ENCODE measurements at regions not wholly inside any gene's neighbourhood (a gene's known extent, or its start where the extent isn't known, plus 50 kb on each side); places are given as distances from the start of the nearest gene placed in this dataset.

DNA sequence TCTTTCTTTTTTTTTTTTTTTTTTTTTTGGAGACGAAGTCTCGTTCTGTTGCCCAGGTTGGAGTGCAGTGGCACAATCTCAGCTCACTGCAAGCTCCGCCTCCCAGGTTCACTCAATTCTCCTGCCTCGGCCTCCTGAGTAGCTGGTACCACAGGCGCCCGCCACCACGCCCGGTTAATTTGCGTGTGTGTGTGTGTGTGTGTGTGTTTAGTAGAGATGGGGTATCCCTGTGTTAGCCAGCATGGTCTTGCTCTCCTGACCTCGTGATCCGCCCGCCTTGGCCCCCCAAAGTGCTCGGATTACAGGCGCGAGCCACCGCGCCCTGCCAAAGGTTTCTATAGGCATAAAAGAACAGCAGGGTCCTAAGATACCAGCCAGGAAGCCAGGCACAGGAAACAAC, 261.0 kb upstream of the CCDC54 start:
- Mint-ChIP-seq H3K27me3 (ENCODE audit: unreplicated experiment) (no peaks in the 10 kb centered on the region), H3K9me3 (ENCODE audit: unreplicated experiment) (no peaks in the 10 kb centered on the region), H3K4me3 (ENCODE audit: unreplicated experiment) (no peak overlapping the region), H3K4me1 (ENCODE audit: unreplicated experiment) (no peaks in the 10 kb centered on the region), H3K27ac (ENCODE audit: unreplicated experiment) (no peak overlapping the region), H3K36me3 (ENCODE audit: low read depth, unreplicated experiment) (no peaks in the 10 kb centered on the region)
- no peak for DNase-seq (ENCODE audit: low spot score)
- TF ChIP-seq, protein P1, sequence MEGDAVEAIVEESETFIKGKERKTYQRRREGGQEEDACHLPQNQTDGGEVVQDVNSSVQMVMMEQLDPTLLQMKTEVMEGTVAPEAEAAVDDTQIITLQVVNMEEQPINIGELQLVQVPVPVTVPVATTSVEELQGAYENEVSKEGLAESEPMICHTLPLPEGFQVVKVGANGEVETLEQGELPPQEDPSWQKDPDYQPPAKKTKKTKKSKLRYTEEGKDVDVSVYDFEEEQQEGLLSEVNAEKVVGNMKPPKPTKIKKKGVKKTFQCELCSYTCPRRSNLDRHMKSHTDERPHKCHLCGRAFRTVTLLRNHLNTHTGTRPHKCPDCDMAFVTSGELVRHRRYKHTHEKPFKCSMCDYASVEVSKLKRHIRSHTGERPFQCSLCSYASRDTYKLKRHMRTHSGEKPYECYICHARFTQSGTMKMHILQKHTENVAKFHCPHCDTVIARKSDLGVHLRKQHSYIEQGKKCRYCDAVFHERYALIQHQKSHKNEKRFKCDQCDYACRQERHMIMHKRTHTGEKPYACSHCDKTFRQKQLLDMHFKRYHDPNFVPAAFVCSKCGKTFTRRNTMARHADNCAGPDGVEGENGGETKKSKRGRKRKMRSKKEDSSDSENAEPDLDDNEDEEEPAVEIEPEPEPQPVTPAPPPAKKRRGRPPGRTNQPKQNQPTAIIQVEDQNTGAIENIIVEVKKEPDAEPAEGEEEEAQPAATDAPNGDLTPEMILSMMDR (IDR thresholded peaks at IDR 0.05; ENCODE audit: unreplicated experiment) = no peak

DNA sequence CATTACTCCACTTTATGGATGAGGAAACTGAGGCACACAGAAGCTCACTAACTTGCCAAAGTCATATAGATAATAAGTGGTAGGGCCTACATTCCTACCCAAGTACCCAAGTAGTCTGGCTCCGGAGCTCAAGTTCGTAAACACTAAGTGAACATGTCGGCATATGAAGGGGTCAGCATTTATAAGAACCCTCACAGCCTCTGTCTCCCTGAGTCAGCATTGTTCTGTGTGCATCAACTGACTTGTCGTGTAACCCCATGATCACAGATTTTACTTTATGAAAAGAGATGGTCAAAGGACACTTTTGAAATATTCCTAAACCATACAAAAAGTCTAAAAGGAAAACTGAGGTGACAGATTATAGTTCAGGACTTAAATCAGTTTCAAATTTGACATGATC, 260.1 kb upstream of the CCDC54 start:
- H3K27ac Mint-ChIP-seq (ENCODE audit: unreplicated experiment) = no peak overlapping the region
- TF ChIP-seq, protein P1 (IDR thresholded peaks at IDR 0.05; ENCODE audit: unreplicated experiment) = no peak
- H3K4me1 Mint-ChIP-seq (ENCODE audit: unreplicated experiment) = no peaks in the 10 kb centered on the region

GRCh38 chr3:107117922-107118536, 259.2 kb upstream of the CCDC54 start:
- Mint-ChIP-seq H3K27me3 (ENCODE audit: unreplicated experiment) (no peaks in the 10 kb centered on the region), H3K4me3 (ENCODE audit: unreplicated experiment) (no peak overlapping the region), H3K36me3 (ENCODE audit: low read depth, unreplicated experiment) (no peaks in the 10 kb centered on the region), H3K27ac (ENCODE audit: unreplicated experiment) (no peak overlapping the region), H3K9me3 (ENCODE audit: unreplicated experiment) (no peaks in the 10 kb centered on the region), H3K4me1 (ENCODE audit: unreplicated experiment) (no peaks in the 10 kb centered on the region)
- DNase-seq (ENCODE audit: low spot score) = peak; percentile 60
- TF ChIP-seq, protein P1 (IDR thresholded peaks at IDR 0.05; ENCODE audit: unreplicated experiment) = peak; percentile 51

More for the DNA sequence above, 260.1 kb upstream of the CCDC54 start:
- no peak for DNase-seq (ENCODE audit: low spot score)
- Mint-ChIP-seq H3K36me3 (ENCODE audit: low read depth, unreplicated experiment) (no peaks in the 10 kb centered on the region), H3K9me3 (ENCODE audit: unreplicated experiment) (no peaks in the 10 kb centered on the region), H3K27me3 (ENCODE audit: unreplicated experiment) (no peaks in the 10 kb centered on the region), H3K4me3 (ENCODE audit: unreplicated experiment) (no peak overlapping the region)

DNA sequence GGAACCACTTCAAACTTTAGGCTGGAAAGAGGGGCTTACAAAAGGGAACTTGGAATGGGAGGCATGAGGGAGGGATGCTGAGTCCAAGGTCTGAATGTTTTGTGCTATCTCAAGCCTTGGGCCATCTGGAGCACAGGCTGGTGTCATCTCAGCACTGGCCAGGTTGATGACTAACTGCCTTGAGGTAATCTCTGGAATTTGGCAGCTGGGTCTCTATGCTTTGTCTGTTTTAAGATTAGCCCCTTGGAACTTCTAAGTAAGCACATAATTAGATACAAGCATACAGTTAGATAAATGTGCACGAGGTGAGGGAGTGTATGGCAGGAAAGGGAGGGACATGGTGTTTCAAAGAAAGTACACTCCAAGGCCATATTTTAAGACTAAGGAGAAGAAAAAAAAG, 252.4 kb upstream of the CCDC54 start:
- H3K4me1 Mint-ChIP-seq (ENCODE audit: unreplicated experiment) = no peaks in the 10 kb centered on the region
- TF ChIP-seq, protein P1 (IDR thresholded peaks at IDR 0.05; ENCODE audit: unreplicated experiment) = no peak
- no peak for DNase-seq (ENCODE audit: low spot score)
- no peaks in the 10 kb centered on the region for H3K36me3 Mint-ChIP-seq (ENCODE audit: low read depth, unreplicated experiment)
- H3K4me3 Mint-ChIP-seq (ENCODE audit: unreplicated experiment) = no peak overlapping the region
- no peaks in the 10 kb centered on the region for H3K27me3 Mint-ChIP-seq (ENCODE audit: unreplicated experiment)
- H3K9me3 Mint-ChIP-seq (ENCODE audit: unreplicated experiment) = no peaks in the 10 kb centered on the region
- no peak overlapping the region for H3K27ac Mint-ChIP-seq (ENCODE audit: unreplicated experiment)

GRCh38 chr3:107128946-107129345, 248.3 kb upstream of the CCDC54 start:
- H3K4me1 Mint-ChIP-seq (ENCODE audit: unreplicated experiment) = no peaks in the 10 kb centered on the region
- H3K27me3 Mint-ChIP-seq (ENCODE audit: unreplicated experiment) = no peaks in the 10 kb centered on the region
- H3K36me3 Mint-ChIP-seq (ENCODE audit: low read depth, unreplicated experiment) = no peaks in the 10 kb centered on the region
- no peak for DNase-seq (ENCODE audit: low spot score)
- H3K4me3 Mint-ChIP-seq (ENCODE audit: unreplicated experiment) = no peak overlapping the region
- no peak overlapping the region for H3K27ac Mint-ChIP-seq (ENCODE audit: unreplicated experiment)
- no peaks in the 10 kb centered on the region for H3K9me3 Mint-ChIP-seq (ENCODE audit: unreplicated experiment)
- TF ChIP-seq, protein P1 (IDR thresholded peaks at IDR 0.05; ENCODE audit: unreplicated experiment) = no peak

Measured in endothelial cell (in vitro differentiated cells).